Activated T-helper 1 cell treated with anti-CD3 and anti-CD28 coated beads, Interleukin-12 subunit alpha, Interleukin-12 subunit beta, Interleukin-2, Interleukin-4 antibody, amounts not matched to agents 30 ng/mL and 10 ng/mL and 1 ng/mL, durations not matched to agents 14 hours and 24 hours and 36 hours (primary cell): ENCODE measurements at regions not wholly inside any gene's neighbourhood (a gene's known extent, or its start where the extent isn't known, plus 50 kb on each side); places are given as distances from the start of the nearest gene placed in this dataset.

Source experiments
- DNase-seq: peaks from one replicate; pipeline ENCODE4 v3.0.0; 2021; ENCODE audit warnings: low spot score
- H3K27ac Mint-ChIP-seq: one replicate; pipeline ENCODE4 v1.8.0; 2021; ENCODE audit warnings: mild to moderate bottlenecking, mixed read lengths
- H3K27me3 Mint-ChIP-seq: one replicate; pipeline ENCODE4 v1.8.0; 2022; ENCODE audit warnings: mild to moderate bottlenecking, moderate library complexity, mixed read lengths; ENCODE audit not compliant: insufficient read depth
- H3K36me3 Mint-ChIP-seq: one replicate; pipeline ENCODE4 v1.8.0; 2021; ENCODE audit warnings: low read depth, mixed read lengths
- H3K4me1 Mint-ChIP-seq: one replicate; pipeline ENCODE4 v1.8.0; 2021; ENCODE audit warnings: low read depth, mixed read lengths
- H3K4me3 Mint-ChIP-seq: one replicate; pipeline ENCODE4 v1.8.0; 2021; ENCODE audit warnings: mild to moderate bottlenecking, moderate library complexity, mixed read lengths
- H3K9me3 Mint-ChIP-seq: one replicate; pipeline ENCODE4 v1.8.0; 2021; ENCODE audit warnings: mixed read lengths
- intact Hi-C: fragments of 100-400 bp; cut with micrococcal nuclease; formaldehyde crosslinking; loops from one replicate; pipeline ENCODE4 v1.15.1; 2024

DNA sequence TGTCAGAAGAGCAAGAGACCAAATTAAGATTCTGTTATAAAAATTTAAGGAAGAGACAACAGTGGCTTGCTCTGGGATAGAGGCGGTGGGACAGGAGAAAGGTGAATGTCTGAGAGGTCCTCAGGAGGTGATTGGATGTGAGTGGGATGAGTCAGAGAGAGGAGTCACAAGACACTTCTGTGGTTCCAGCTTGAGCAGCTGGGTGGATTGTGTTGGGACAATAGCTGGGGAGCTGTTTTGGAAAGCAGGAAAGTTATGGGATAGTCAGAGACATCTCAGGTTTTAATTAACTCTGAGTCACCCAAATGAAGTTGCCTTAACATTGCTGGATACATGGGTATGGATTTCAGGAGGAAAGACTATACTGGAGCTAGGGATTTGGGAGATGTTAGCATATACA is 218.0 kb upstream of the TRIB2 start:
- Mint-ChIP-seq H3K36me3 (peaks cover 8% of the 10 kb centered on the region), H3K4me1 (peaks cover 84% of the 10 kb centered on the region), H3K9me3 (peaks cover 14% of the 10 kb centered on the region), H3K4me3 (no peak overlapping the region), H3K27me3 (no peaks in the 10 kb centered on the region), H3K27ac (no peak overlapping the region)
- no peak for DNase-seq
- intact Hi-C loops: no loop called here

- Mint-ChIP-seq H3K4me1 (peaks cover 92% of the 10 kb centered on the region), H3K4me3 (peak overlapping the region; percentile 34), H3K9me3 (peaks cover 18% of the 10 kb centered on the region), H3K36me3 (peaks cover 11% of the 10 kb centered on the region), H3K27ac (peak overlapping the region; percentile 89), H3K27me3 (no peaks in the 10 kb centered on the region)
- no peak for DNase-seq
- intact Hi-C loops: loop anchor here (1.0 to 5.0 kb wide), 5 partner anchors 45 to 749 kb away; no protein-coding TSS in a partner anchor
Measured at GRCh38 chr2:12500899-12501298, 215.8 kb upstream of the TRIB2 start.

DNA sequence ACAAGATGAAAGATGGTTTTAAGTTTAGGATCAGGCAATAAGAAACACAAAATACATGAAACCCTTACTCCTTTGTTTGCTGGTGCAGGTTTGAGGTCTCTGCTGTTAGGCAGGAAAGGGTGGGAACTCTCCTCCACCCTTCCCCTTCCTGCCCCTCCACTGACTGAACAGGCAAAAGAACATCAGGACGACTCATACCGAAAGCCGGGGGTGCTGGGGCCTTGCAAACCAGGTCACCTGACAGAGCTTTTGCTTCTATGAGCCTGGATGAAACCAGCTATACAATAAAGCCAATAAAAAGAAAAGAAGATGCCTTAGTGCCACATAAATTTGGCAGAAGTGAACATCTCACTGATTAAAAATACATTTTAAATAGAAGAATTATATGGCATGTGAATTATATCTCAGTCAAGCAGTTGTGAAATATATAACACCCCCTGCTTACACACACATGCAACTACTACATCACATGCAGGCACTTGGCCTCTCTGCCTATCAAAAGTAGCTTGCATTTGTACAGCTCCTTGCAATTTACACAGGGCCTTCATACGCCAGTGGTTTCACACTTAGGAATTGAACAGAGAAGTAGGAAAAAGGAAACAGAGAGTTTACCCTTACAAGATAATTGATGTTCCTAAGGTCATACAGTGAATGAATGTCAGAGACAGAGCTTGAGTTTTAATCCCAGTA is 215.1 kb upstream of the TRIB2 start:
- Mint-ChIP-seq H3K27me3 (no peaks in the 10 kb centered on the region), H3K4me3 (peak overlapping the region; percentile 34), H3K36me3 (peaks cover 12% of the 10 kb centered on the region), H3K4me1 (peaks cover 92% of the 10 kb centered on the region), H3K27ac (peak overlapping the region; percentile 89), H3K9me3 (peaks cover 11% of the 10 kb centered on the region)
- intact Hi-C loops: loop anchor here (1.0 to 5.0 kb wide), 5 partner anchors 45 to 749 kb away; no protein-coding TSS in a partner anchor
- peak; percentile 79 for DNase-seq

GRCh38 chr2:12502759-12503158 is 214.0 kb upstream of the TRIB2 start:
- Mint-ChIP-seq H3K9me3 (peaks cover 11% of the 10 kb centered on the region), H3K27ac (peak overlapping the region; percentile 87), H3K36me3 (peaks cover 12% of the 10 kb centered on the region), H3K27me3 (no peaks in the 10 kb centered on the region), H3K4me3 (peak overlapping the region; percentile 30), H3K4me1 (peaks cover 97% of the 10 kb centered on the region)
- peak; percentile 27 for DNase-seq
- intact Hi-C loops: loop anchor here (5.0 kb wide), 4 partner anchors 85 to 750 kb away; no protein-coding TSS in a partner anchor

DNA sequence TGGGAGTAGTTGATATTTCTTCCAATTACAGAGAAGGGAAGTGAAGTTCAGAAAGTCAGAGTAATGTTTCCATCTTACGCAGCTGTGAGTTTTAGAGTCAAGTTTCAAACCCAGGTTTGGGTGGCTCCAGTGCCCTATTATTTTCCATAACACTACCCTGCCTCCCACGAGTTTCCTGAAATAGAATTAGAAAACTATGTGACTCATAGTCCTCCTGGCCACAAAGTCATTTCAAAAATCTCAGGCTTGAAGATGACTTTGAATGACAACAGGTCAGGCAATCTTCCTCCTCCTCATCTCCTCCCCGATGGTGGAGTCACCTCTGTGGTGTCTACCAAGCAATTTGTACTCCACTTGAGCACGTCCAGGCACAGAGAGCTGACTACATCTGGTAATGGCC is 212.3 kb upstream of the TRIB2 start:
- Mint-ChIP-seq H3K9me3 (peaks cover 18% of the 10 kb centered on the region), H3K4me3 (peak overlapping the region; percentile 16), H3K27ac (peak overlapping the region; percentile 45), H3K27me3 (peaks cover 2% of the 10 kb centered on the region), H3K4me1 (peaks cover 88% of the 10 kb centered on the region), H3K36me3 (peaks cover 10% of the 10 kb centered on the region)
- DNase-seq: no peak
- intact Hi-C loops: loop anchor here (1.0 to 5.0 kb wide), 12 partner anchors 9 to 752 kb away; partner anchors contain the start of gene TRIB2

- no peak for DNase-seq
- Mint-ChIP-seq H3K27me3 (peaks cover 2% of the 10 kb centered on the region), H3K36me3 (peaks cover 16% of the 10 kb centered on the region), H3K27ac (no peak overlapping the region), H3K9me3 (peaks cover 28% of the 10 kb centered on the region), H3K4me3 (no peak overlapping the region), H3K4me1 (peaks cover 67% of the 10 kb centered on the region)
- intact Hi-C loops: loop anchor here (1.0 to 2.0 kb wide), 2 partner anchors 18 to 214 kb away; no protein-coding TSS in a partner anchor
Measured at GRCh38 chr2:12506846-12507245, 209.9 kb upstream of the TRIB2 start.

DNA sequence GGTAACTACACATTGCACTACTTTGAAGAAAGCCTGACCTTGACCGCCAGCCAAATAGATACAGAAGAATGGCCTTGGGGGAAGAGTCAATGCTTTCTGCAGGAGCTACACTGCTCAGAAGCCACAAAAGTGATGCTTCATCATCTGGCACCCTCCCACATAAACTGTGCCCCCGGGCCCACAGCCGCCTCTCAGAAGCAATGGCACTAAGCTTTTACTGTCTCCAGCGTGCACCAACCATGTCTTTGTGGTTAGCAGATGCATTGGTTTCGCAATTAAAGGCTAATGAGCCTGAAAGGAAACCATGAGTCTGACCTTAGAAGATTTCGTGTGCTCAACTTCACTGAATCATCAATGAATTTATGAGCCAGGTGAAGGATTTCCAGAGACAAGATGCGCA is 209.4 kb upstream of the TRIB2 start:
- Mint-ChIP-seq H3K4me1 (peaks cover 63% of the 10 kb centered on the region), H3K27ac (peak overlapping the region; percentile 24), H3K36me3 (peaks cover 16% of the 10 kb centered on the region), H3K9me3 (peaks cover 28% of the 10 kb centered on the region), H3K27me3 (peaks cover 2% of the 10 kb centered on the region), H3K4me3 (peak overlapping the region; percentile 13)
- DNase-seq: no peak
- intact Hi-C loops: loop anchor here (1.0 to 2.0 kb wide), 2 partner anchors 18 to 214 kb away; no protein-coding TSS in a partner anchor

GRCh38 chr2:12510070-12510469 is 206.7 kb upstream of the TRIB2 start:
- H3K36me3 Mint-ChIP-seq: peaks cover 14% of the 10 kb centered on the region
- peaks cover 55% of the 10 kb centered on the region for H3K4me1 Mint-ChIP-seq
- no peak for DNase-seq
- intact Hi-C loops: no loop called here
- peaks cover 19% of the 10 kb centered on the region for H3K9me3 Mint-ChIP-seq
- H3K27ac Mint-ChIP-seq: no peak overlapping the region
- H3K27me3 Mint-ChIP-seq: peaks cover 2% of the 10 kb centered on the region
- H3K4me3 Mint-ChIP-seq: no peak overlapping the region

- peaks cover 8% of the 10 kb centered on the region for H3K27me3 Mint-ChIP-seq
- H3K27ac Mint-ChIP-seq: no peak overlapping the region
- intact Hi-C loops: no loop called here
- peaks cover 37% of the 10 kb centered on the region for H3K4me1 Mint-ChIP-seq
- peaks cover 24% of the 10 kb centered on the region for H3K9me3 Mint-ChIP-seq
- peaks cover 13% of the 10 kb centered on the region for H3K36me3 Mint-ChIP-seq
- DNase-seq: no peak
- H3K4me3 Mint-ChIP-seq: no peak overlapping the region
Measured at GRCh38 chr2:12513339-12513738, 203.4 kb upstream of the TRIB2 start.

GRCh38 chr2:12514168-12514567 is 202.6 kb upstream of the TRIB2 start:
- H3K4me1 Mint-ChIP-seq: peaks cover 35% of the 10 kb centered on the region
- intact Hi-C loops: loop anchor here (1.0 to 2.0 kb wide), 2 partner anchors 10 to 41 kb away; no protein-coding TSS in a partner anchor
- H3K36me3 Mint-ChIP-seq: peaks cover 18% of the 10 kb centered on the region
- no peak for DNase-seq
- no peak overlapping the region for H3K4me3 Mint-ChIP-seq
- no peak overlapping the region for H3K27ac Mint-ChIP-seq
- peaks cover 10% of the 10 kb centered on the region for H3K27me3 Mint-ChIP-seq
- peaks cover 20% of the 10 kb centered on the region for H3K9me3 Mint-ChIP-seq

DNA sequence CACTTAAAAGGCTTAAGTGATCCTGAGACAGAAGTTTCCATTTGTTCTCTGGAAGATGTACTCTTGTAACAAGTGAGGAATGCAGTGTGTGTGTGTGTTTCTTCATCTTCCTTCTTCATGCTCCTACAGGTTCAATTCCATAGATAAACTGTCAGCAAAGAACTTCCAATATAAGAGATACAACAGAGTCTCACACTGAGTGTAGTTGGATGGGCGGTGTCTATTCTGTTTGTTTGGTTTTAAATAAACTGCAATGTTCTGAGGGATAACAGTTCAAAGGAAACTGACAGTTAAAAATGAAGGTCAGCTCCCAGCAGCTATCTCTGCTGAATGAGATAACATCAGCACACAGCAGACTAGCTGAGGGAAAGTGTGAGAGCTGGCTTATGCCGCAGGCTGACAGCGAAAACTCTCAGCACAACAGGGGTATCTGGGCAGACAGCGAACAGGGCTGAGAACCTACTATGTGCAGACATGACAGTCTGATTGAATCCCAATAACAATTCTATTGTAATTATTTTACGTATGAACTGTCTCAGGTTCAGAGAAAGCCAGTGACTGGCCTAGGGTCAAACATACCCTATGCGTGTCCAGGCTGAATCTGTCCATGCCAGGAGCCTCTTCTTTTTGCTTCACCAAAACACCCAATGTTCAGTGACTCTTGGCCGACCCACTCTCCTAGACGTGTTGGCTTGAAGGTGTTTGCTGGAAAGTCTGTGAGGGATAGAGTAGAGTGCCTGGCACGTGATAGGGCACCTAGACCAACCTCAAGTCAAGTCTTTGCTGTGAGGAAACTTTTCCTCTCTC is 201.9 kb upstream of the TRIB2 start:
- intact Hi-C loops: loop anchor here (1.0 to 2.0 kb wide), 2 partner anchors 11 to 40 kb away; no protein-coding TSS in a partner anchor
- peaks cover 13% of the 10 kb centered on the region for H3K36me3 Mint-ChIP-seq
- H3K4me1 Mint-ChIP-seq: peaks cover 35% of the 10 kb centered on the region

GRCh38 chr2:12515871-12516270 is 200.9 kb upstream of the TRIB2 start:
- peaks cover 10% of the 10 kb centered on the region for H3K9me3 Mint-ChIP-seq
- H3K4me3 Mint-ChIP-seq: no peak overlapping the region
- no peak for DNase-seq
- intact Hi-C loops: loop anchor here (2.0 kb wide), 1 partner anchor 39 kb away; no protein-coding TSS in a partner anchor
- peaks cover 10% of the 10 kb centered on the region for H3K27me3 Mint-ChIP-seq
- peaks cover 35% of the 10 kb centered on the region for H3K4me1 Mint-ChIP-seq
- H3K27ac Mint-ChIP-seq: no peak overlapping the region
- peaks cover 12% of the 10 kb centered on the region for H3K36me3 Mint-ChIP-seq

More for the DNA sequence above, 201.9 kb upstream of the TRIB2 start:
- DNase-seq: no peak
- Mint-ChIP-seq H3K9me3 (peaks cover 14% of the 10 kb centered on the region), H3K27ac (no peak overlapping the region), H3K27me3 (peaks cover 10% of the 10 kb centered on the region), H3K4me3 (peak overlapping the region; percentile 54)
